WTC11 (cell line): ENCODE measurements at regions not wholly inside any gene's neighbourhood (a gene's known extent, or its start where the extent isn't known, plus 50 kb on each side); places are given as distances from the start of the nearest gene placed in this dataset.
A peak's percentile ranks its signal among the peaks of the same experiment; 100 is the strongest.
"Not testable (repeated sequence)": the region's sequence is repeated elsewhere in the genome, so short reads cannot be mapped to it uniquely, and the experiment has no call there.

Experiments
- ATAC-seq: fragments of 200-7000 bp; cut with Tn5 transposase; 2 replicates; pipeline ENCODE4 v1.10.0; 2021; ENCODE audit warnings: mild to moderate bottlenecking, moderate library complexity
- CTCF ChIA-PET: fragments of 300-600 bp; sonication (Branson Sonifier 250); formaldehyde crosslinking; loops from one replicate; lab custom pipeline; 2021; ENCODE audit warnings: antibody characterized with exemption; lab: Charles Lee
- POLR2A ChIA-PET: fragments of 350-600 bp; sonication (Branson Sonifier 250); formaldehyde crosslinking; loops from one replicate; lab custom pipeline; 2021; ENCODE audit warnings: antibody characterized with exemption; lab: Charles Lee
- DNase-seq: peaks from one replicate; pipeline ENCODE4 v3.0.0; 2021; ENCODE audit warnings: low spot score
- H3K27ac Mint-ChIP-seq: 2 replicates; pipeline ENCODE4 v1.8.0; 2021; ENCODE audit warnings: mixed read lengths
- H3K27me3 Mint-ChIP-seq: 2 replicates; pipeline ENCODE4 v1.8.0; 2021; ENCODE audit warnings: low read depth, mild to moderate bottlenecking, moderate library complexity, mixed read lengths
- H3K36me3 Mint-ChIP-seq: 2 replicates; pipeline ENCODE4 v1.8.0; 2021; ENCODE audit warnings: mixed read lengths
- H3K4me1 Mint-ChIP-seq: 2 replicates; pipeline ENCODE4 v1.8.0; 2022; ENCODE audit warnings: mixed read lengths
- H3K4me3 Mint-ChIP-seq: 2 replicates; pipeline ENCODE4 v1.8.0; 2021; ENCODE audit warnings: mild to moderate bottlenecking, moderate library complexity, mixed read lengths
- H3K9me3 Mint-ChIP-seq: 2 replicates; pipeline ENCODE4 v1.8.0; 2021; ENCODE audit warnings: mixed read lengths
- ATF1 ChIP-seq: sonication (generic); formaldehyde crosslinking; IDR thresholded peaks from 2 replicates; pipeline ENCODE4 v1.8.1; 2023; ENCODE audit warnings: mild to moderate bottlenecking, moderate library complexity, missing genetic modification reagents
- ATF3 ChIP-seq: sonication (generic); formaldehyde crosslinking; conservative IDR thresholded peaks from 2 replicates; pipeline ENCODE4 v1.8.1; 2022; ENCODE audit warnings: mild to moderate bottlenecking, missing genetic modification reagents
- CREM ChIP-seq: sonication (generic); formaldehyde crosslinking; IDR thresholded peaks from 2 replicates; pipeline ENCODE4 v1.8.1; 2022; ENCODE audit warnings: mild to moderate bottlenecking, missing genetic modification reagents, moderate library complexity
- CTCF ChIP-seq: fragments of 200-600 bp; IDR thresholded peaks from 2 replicates; pipeline ENCODE4 v1.8.0; 2022; ENCODE audit warnings: antibody characterized with exemption
- E2F1 ChIP-seq: sonication (generic); formaldehyde crosslinking; IDR thresholded peaks from 2 replicates; pipeline ENCODE4 v1.8.0; 2022; ENCODE audit warnings: mild to moderate bottlenecking, missing genetic modification reagents
- FOXJ3 ChIP-seq: sonication (generic); formaldehyde crosslinking; IDR thresholded peaks from 2 replicates; pipeline ENCODE4 v1.9.0; 2021; ENCODE audit warnings: missing genetic modification reagents, mild to moderate bottlenecking, borderline replicate concordance
- GRHL2 ChIP-seq: fragments of 250-450 bp; sonication (Bioruptor Pico); IDR thresholded peaks from 2 replicates; pipeline ENCODE4 v1.8.0; 2022; ENCODE audit warnings: mild to moderate bottlenecking, moderate library complexity; ENCODE audit not compliant: insufficient replicate concordance, severe bottlenecking
- HMGA2 ChIP-seq: fragments of 250-450 bp; sonication (Bioruptor Pico); IDR thresholded peaks from 2 replicates; pipeline ENCODE4 v1.4.0; 2021; ENCODE audit warnings: mild to moderate bottlenecking, moderate library complexity
- MXD4 ChIP-seq: fragments of 250-450 bp; sonication (Bioruptor Pico); IDR thresholded peaks from 2 replicates; pipeline ENCODE4 v1.8.0; 2021; ENCODE audit warnings: mild to moderate bottlenecking, moderate library complexity, borderline replicate concordance
- MYBL2 ChIP-seq: sonication (generic); formaldehyde crosslinking; IDR thresholded peaks from 2 replicates; pipeline ENCODE4 v1.8.1; 2023; ENCODE audit warnings: mild to moderate bottlenecking, moderate library complexity, missing genetic modification reagents
- NR1H2 ChIP-seq: sonication (generic); formaldehyde crosslinking; IDR thresholded peaks from 2 replicates; pipeline ENCODE4 v1.9.0; 2021; ENCODE audit warnings: mild to moderate bottlenecking, moderate library complexity, missing genetic modification reagents
- NR2C2 ChIP-seq: sonication (generic); formaldehyde crosslinking; IDR thresholded peaks from 2 replicates; pipeline ENCODE4 v1.8.0; 2022; ENCODE audit warnings: mild to moderate bottlenecking, missing genetic modification reagents
- SMAD3 ChIP-seq: sonication (generic); formaldehyde crosslinking; IDR thresholded peaks from 2 replicates; pipeline ENCODE4 v1.8.0; 2022; ENCODE audit warnings: missing genetic modification reagents, mild to moderate bottlenecking, borderline replicate concordance
- TCF7 ChIP-seq: sonication (generic); formaldehyde crosslinking; IDR thresholded peaks from 2 replicates; pipeline ENCODE4 v1.8.0; 2022; ENCODE audit warnings: mild to moderate bottlenecking, low read depth, missing genetic modification reagents, moderate library complexity
- TEAD1 ChIP-seq: sonication (generic); formaldehyde crosslinking; IDR thresholded peaks from 2 replicates; pipeline ENCODE4 v1.8.0; 2022; ENCODE audit warnings: mild to moderate bottlenecking, missing genetic modification reagents
- ZBTB21 ChIP-seq: sonication (generic); formaldehyde crosslinking; IDR thresholded peaks from 2 replicates; pipeline ENCODE4 v1.8.1; 2023; ENCODE audit warnings: mild to moderate bottlenecking, missing genetic modification reagents, borderline replicate concordance
- ZNF138 ChIP-seq: sonication (generic); formaldehyde crosslinking; conservative IDR thresholded peaks from 2 replicates; pipeline ENCODE4 v1.8.1; 2022; ENCODE audit warnings: mild to moderate bottlenecking, moderate library complexity, missing genetic modification reagents
- ZNF423 ChIP-seq: fragments of 250-450 bp; sonication (Bioruptor Pico); IDR thresholded peaks from 2 replicates; pipeline ENCODE4 v2.1.2; 2022; ENCODE audit warnings: mild to moderate bottlenecking, moderate library complexity
- ZNF512 ChIP-seq: sonication (generic); formaldehyde crosslinking; IDR thresholded peaks from 2 replicates; pipeline ENCODE4 v1.8.1; 2022; ENCODE audit warnings: missing genetic modification reagents, borderline replicate concordance
- ZNF671 ChIP-seq: fragments of 250-450 bp; sonication (Bioruptor Pico); IDR thresholded peaks from 2 replicates; pipeline ENCODE4 v1.8.0; 2021; ENCODE audit warnings: mild to moderate bottlenecking
- TF ChIP-seq, protein P1 (sequence below): sonication (generic); formaldehyde crosslinking; IDR thresholded peaks from 2 replicates; pipeline ENCODE4 v1.8.1; 2022; ENCODE audit warnings: mild to moderate bottlenecking, moderate library complexity, missing genetic modification reagents
- TF ChIP-seq, protein P2 (sequence below): fragments of 250-450 bp; sonication (Bioruptor Pico); IDR thresholded peaks from 2 replicates; pipeline ENCODE4 v1.8.0; 2021; ENCODE audit warnings: mild to moderate bottlenecking
- TF ChIP-seq, protein P3 (sequence below): sonication (generic); formaldehyde crosslinking; IDR thresholded peaks from 2 replicates; pipeline ENCODE4 v1.8.1; 2023; ENCODE audit warnings: mild to moderate bottlenecking, missing genetic modification reagents, moderate library complexity

GRCh38 chr6:94562846-94563245 is 1014.5 kb upstream of the MANEA start (continued):
- TF ChIP-seq SMAD3, result no peak

- POLR2A ChIA-PET, result no interaction called here
- ATAC-seq, result peak; percentile 79
- H3K9me3 Mint-ChIP-seq, result peaks cover 22% of the 10 kb centered on the region
Observed at GRCh38 chr6:94559829-94560537, 1017.4 kb upstream of the MANEA start.

DNA sequence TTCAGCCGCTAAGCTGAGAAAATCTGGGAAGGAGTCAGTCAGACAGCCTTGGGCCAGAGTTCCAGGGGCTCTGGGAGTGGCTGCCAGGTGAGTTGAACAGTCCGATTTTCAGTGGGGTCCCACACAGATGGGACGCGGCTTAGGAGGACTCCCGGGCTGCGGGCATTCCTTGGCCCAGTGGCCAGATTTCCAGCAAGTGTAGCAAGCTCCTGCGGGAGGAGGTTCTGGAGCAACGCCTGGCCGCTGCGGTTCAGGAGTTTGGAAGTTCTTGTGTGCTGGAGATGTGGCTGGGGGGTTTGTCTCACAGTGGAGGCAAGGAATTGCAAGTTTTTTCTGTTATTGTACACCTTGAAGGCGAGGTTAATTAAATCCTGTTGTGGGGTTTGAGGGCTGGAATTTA is 1020.1 kb upstream of the MANEA start:
- Mint-ChIP-seq H3K9me3 (peaks cover 19% of the 10 kb centered on the region; the same call in 1 of the 2 replicates), H3K27ac (peak overlapping the region; percentile 67), H3K4me3 (peak overlapping the region; percentile 87), H3K4me1 (peaks cover 66% of the 10 kb centered on the region), H3K36me3 (peaks cover 39% of the 10 kb centered on the region)
- H3K27me3 Mint-ChIP-seq, POLR2A ChIA-PET, DNase-seq, CTCF ChIA-PET, ATAC-seq: not testable (repeated sequence)

More at GRCh38 chr6:94559829-94560537, 1017.4 kb upstream of the MANEA start:
- H3K4me1 Mint-ChIP-seq, result peaks cover 45% of the 10 kb centered on the region
- CTCF ChIA-PET, result no interaction called here
- peak overlapping the region; percentile 94 for H3K27ac Mint-ChIP-seq
- no peak for DNase-seq
- H3K27me3 Mint-ChIP-seq, result no peaks in the 10 kb centered on the region; the same call in 1 of the 2 replicates
- H3K4me3 Mint-ChIP-seq, result peak overlapping the region; percentile 87
- TF ChIP-seq NR2C2 (CRISPR knock-in tag) (no peak), GRHL2 (CRISPR knock-in tag) (no peak), TCF7 (CRISPR knock-in tag) (no peak), ATF3 (CRISPR knock-in tag) (no peak), HMGA2 (CRISPR knock-in tag) (no peak), ZNF671 (CRISPR knock-in tag) (no peak), CTCF (no peak), TEAD1 (CRISPR knock-in tag) (no peak), FOXJ3 (no peak), CREM (CRISPR knock-in tag) (no peak), NR1H2 (CRISPR knock-in tag) (no peak)
- TF ChIP-seq, protein P1, sequence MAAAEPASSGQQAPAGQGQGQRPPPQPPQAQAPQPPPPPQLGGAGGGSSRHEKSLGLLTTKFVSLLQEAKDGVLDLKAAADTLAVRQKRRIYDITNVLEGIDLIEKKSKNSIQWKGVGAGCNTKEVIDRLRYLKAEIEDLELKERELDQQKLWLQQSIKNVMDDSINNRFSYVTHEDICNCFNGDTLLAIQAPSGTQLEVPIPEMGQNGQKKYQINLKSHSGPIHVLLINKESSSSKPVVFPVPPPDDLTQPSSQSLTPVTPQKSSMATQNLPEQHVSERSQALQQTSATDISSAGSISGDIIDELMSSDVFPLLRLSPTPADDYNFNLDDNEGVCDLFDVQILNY (CRISPR knock-in tag), result no peak
- TF ChIP-seq, all 79 proteins: peak for 0
- peaks cover 34% of the 10 kb centered on the region for H3K36me3 Mint-ChIP-seq

DNA sequence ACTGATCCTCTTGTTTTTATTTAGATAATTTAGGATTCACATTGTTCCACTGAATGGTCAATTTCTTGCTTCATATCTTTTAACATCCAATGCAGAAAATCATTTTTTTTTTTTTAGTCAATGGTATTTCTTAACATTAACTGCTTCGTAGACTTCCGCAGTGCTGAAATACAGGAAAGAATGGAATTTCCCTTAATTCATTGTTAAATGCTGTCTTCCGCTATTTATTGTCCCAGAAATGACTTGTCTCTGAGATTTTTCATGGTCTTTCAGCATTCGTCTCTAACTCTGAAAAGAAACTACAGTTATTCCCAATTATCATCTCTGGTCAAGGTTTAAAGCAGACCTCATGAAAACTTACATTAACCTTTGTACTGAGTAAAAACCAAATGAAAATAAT is 1029.1 kb upstream of the MANEA start:
- Mint-ChIP-seq H3K36me3 (no peaks in the 10 kb centered on the region), H3K4me1 (peaks cover 27% of the 10 kb centered on the region), H3K27me3 (no peaks in the 10 kb centered on the region), H3K4me3 (no peak overlapping the region), H3K9me3 (no peaks in the 10 kb centered on the region), H3K27ac (no peak overlapping the region)
- DNase-seq (no peak), ATAC-seq (no peak)
- ChIA-PET POLR2A (no interaction called here), CTCF (no interaction called here)
- TF ChIP-seq, protein P2, sequence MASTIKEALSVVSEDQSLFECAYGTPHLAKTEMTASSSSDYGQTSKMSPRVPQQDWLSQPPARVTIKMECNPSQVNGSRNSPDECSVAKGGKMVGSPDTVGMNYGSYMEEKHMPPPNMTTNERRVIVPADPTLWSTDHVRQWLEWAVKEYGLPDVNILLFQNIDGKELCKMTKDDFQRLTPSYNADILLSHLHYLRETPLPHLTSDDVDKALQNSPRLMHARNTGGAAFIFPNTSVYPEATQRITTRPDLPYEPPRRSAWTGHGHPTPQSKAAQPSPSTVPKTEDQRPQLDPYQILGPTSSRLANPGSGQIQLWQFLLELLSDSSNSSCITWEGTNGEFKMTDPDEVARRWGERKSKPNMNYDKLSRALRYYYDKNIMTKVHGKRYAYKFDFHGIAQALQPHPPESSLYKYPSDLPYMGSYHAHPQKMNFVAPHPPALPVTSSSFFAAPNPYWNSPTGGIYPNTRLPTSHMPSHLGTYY (CRISPR knock-in tag), result no peak
- TF ChIP-seq ZNF423 (CRISPR knock-in tag) (no peak), ZNF512 (CRISPR knock-in tag) (no peak), GRHL2 (CRISPR knock-in tag) (no peak), ZBTB21 (no peak), TCF7 (CRISPR knock-in tag) (no peak), MXD4 (no peak), MYBL2 (CRISPR knock-in tag) (no peak), ATF1 (CRISPR knock-in tag) (no peak), ZNF138 (CRISPR knock-in tag) (no peak), TEAD1 (CRISPR knock-in tag) (no peak), E2F1 (CRISPR knock-in tag) (no peak)
- TF ChIP-seq, protein P3, sequence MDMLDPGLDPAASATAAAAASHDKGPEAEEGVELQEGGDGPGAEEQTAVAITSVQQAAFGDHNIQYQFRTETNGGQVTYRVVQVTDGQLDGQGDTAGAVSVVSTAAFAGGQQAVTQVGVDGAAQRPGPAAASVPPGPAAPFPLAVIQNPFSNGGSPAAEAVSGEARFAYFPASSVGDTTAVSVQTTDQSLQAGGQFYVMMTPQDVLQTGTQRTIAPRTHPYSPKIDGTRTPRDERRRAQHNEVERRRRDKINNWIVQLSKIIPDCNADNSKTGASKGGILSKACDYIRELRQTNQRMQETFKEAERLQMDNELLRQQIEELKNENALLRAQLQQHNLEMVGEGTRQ (CRISPR knock-in tag), result no peak
